ENCODE measurements at regions not wholly inside any gene's neighbourhood (a gene's known extent, or its start where the extent isn't known, plus 50 kb on each side); places are given as distances from the start of the nearest gene placed in this dataset.

GRCh38 chr14:88992011-88992410 is 167.6 kb downstream of the TTC8 start:
- TF ChIP-seq CTCF (conservative IDR thresholded peaks at IDR 0.05; ENCODE audit: low read depth in 2 of 2) (no peak), EZH2 (IDR thresholded peaks at IDR 0.05; ENCODE audit: low read depth, unreplicated experiment) (no peak), POLR2AphosphoS5 (IDR thresholded peaks at IDR 0.05; ENCODE audit: low read depth) (no peak), JUNB (IDR thresholded peaks at IDR 0.05; ENCODE audit: unreplicated experiment) (no peak), REST (IDR thresholded peaks at IDR 0.05; ENCODE audit: unreplicated experiment) (no peak), EZH2phosphoT487 (IDR thresholded peaks at IDR 0.05; ENCODE audit: unreplicated experiment) (no peak), STAT1 (IDR thresholded peaks at IDR 0.05; ENCODE audit: unreplicated experiment) (no peak), NANOG (IDR thresholded peaks at IDR 0.05; ENCODE audit: borderline replicate concordance) (no peak)

All from GM23338 (cell line).